HG03280 (cell line): ENCODE measurements at regions not wholly inside any gene's neighbourhood (a gene's known extent, or its start where the extent isn't known, plus 50 kb on each side); places are given as distances from the start of the nearest gene placed in this dataset.
"Not testable (repeated sequence)": the region's sequence is repeated elsewhere in the genome, so short reads cannot be mapped to it uniquely, and the experiment has no call there.

Source experiments
- ATAC-seq: cut with Tn5 transposase; IDR thresholded peaks from one replicate; pipeline ENCODE4 v1.9.1; 2021; ENCODE audit warnings: mild to moderate bottlenecking, moderate library complexity; ENCODE audit not compliant: unreplicated experiment

- ATAC-seq, result no peak
These were observed 448.2 kb downstream of the PCDH10 start for GRCh38 chr4:133597251-133597650.

GRCh38 chr4:133596459-133596858 is 447.4 kb downstream of the PCDH10 start:
- no peak for ATAC-seq

GRCh38 chr4:133594390-133595207 is 445.5 kb downstream of the PCDH10 start:
- ATAC-seq, result no peak

- no peak for ATAC-seq
These were observed 444.7 kb downstream of the PCDH10 start for GRCh38 chr4:133593764-133594163.

- no peak for ATAC-seq
These were observed 443.5 kb downstream of the PCDH10 start for GRCh38 chr4:133592591-133592990.

- no peak for ATAC-seq
These were observed 443.0 kb downstream of the PCDH10 start for GRCh38 chr4:133592106-133592505.

GRCh38 chr4:133588306-133588705 is 439.2 kb downstream of the PCDH10 start:
- ATAC-seq, result no peak

- ATAC-seq, result no peak
These were observed 436.2 kb downstream of the PCDH10 start for GRCh38 chr4:133585323-133585722.

GRCh38 chr4:133584714-133585113 is 435.6 kb downstream of the PCDH10 start:
- ATAC-seq, result no peak

- ATAC-seq, result no peak
These were observed 433.0 kb downstream of the PCDH10 start for GRCh38 chr4:133581996-133582619.

GRCh38 chr4:133574248-133574647 is 425.2 kb downstream of the PCDH10 start:
- ATAC-seq, result no peak

- ATAC-seq, result no peak
These were observed 416.3 kb downstream of the PCDH10 start for GRCh38 chr4:133565379-133565778.

GRCh38 chr4:133559987-133560386 is 410.9 kb downstream of the PCDH10 start:
- no peak for ATAC-seq

GRCh38 chr4:133555671-133556070 is 406.6 kb downstream of the PCDH10 start:
- no peak for ATAC-seq

GRCh38 chr4:133550436-133550835 is 401.3 kb downstream of the PCDH10 start:
- ATAC-seq, result no peak

GRCh38 chr4:133544097-133544496 is 395.0 kb downstream of the PCDH10 start:
- no peak for ATAC-seq

GRCh38 chr4:133537780-133538281 is 388.7 kb downstream of the PCDH10 start:
- ATAC-seq, result no peak

- ATAC-seq, result not testable (repeated sequence)
These were observed 385.1 kb downstream of the PCDH10 start for GRCh38 chr4:133534224-133534623.

- no peak for ATAC-seq
These were observed 375.3 kb downstream of the PCDH10 start for GRCh38 chr4:133524369-133524768.

GRCh38 chr4:133513901-133514300 is 364.8 kb downstream of the PCDH10 start:
- ATAC-seq, result no peak

- no peak for ATAC-seq
These were observed 349.1 kb downstream of the PCDH10 start for GRCh38 chr4:133498149-133498548.

- no peak for ATAC-seq
These were observed 344.7 kb downstream of the PCDH10 start for GRCh38 chr4:133493776-133494175.
